ENCODE measurements at regions not wholly inside any gene's neighbourhood (a gene's known extent, or its start where the extent isn't known, plus 50 kb on each side); places are given as distances from the start of the nearest gene placed in this dataset.

DNA sequence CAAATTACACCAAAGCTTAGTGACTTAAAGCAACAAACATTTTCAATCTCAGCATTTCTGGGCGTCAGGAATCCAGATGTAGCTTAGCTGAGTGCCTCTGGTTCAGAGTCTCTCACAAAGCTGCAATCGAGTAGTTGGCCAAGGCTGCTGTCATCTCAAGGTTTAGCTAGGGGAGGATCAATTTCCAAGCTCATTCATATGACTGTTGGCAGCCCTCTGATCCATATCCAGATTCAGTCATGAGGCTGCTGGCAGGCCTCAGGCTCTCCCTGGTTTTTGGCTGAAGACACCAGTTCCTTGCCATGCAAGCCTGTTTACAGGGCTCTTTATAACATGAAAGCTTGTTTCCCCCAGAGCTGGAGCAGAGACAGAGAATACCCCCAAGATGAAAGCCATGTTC is 419.5 kb upstream of the TLE4 start:
- DNase-seq (ENCODE audit: low spot score), result no peak

DNA sequence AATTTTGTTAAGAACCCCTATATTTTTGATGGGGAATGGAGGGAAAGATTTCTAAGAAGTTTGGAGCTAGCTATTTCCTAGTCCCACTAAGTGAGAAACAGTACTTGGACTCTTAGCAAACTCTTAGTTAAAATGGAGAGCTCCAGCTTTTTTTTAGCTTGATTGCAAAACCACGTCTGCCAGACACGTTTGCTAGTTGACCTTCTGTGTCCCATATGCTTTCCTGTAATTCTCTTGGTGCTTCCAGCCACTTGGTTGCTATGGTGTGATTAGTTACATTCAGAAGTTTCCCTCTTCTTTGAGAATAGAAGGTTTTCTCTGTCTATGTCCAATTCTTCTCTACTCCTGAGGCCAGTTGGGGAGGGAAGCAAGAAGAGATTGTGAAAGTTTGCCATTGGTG is 417.0 kb upstream of the TLE4 start:
- DNase-seq (ENCODE audit: low spot score), result no peak

- DNase-seq (ENCODE audit: low spot score), result no peak
These were observed 416.5 kb upstream of the TLE4 start for GRCh38 chr9:79155308-79155707.

- DNase-seq (ENCODE audit: low spot score), result no peak
These were observed 408.2 kb upstream of the TLE4 start for GRCh38 chr9:79163544-79163943.

DNA sequence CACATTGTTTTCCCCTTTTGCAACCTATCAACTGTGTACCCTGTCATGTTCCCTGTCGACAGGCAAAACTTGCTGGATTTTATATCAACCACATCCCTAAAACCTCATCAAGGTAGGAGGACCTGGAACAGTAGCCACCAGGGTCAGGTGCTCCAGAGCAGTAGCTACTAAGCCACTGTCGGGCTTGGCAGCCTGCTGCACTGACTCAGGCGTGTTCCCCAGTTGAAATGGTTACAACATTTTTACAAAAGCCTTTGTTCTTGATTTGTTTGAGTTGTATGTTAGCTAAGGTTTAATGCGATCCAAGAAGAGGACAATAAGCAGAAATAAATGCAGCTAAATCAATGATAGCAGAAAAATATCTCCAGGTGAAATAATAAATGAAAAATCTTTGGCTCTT is 407.4 kb upstream of the TLE4 start:
- DNase-seq (ENCODE audit: low spot score), result no peak

DNA sequence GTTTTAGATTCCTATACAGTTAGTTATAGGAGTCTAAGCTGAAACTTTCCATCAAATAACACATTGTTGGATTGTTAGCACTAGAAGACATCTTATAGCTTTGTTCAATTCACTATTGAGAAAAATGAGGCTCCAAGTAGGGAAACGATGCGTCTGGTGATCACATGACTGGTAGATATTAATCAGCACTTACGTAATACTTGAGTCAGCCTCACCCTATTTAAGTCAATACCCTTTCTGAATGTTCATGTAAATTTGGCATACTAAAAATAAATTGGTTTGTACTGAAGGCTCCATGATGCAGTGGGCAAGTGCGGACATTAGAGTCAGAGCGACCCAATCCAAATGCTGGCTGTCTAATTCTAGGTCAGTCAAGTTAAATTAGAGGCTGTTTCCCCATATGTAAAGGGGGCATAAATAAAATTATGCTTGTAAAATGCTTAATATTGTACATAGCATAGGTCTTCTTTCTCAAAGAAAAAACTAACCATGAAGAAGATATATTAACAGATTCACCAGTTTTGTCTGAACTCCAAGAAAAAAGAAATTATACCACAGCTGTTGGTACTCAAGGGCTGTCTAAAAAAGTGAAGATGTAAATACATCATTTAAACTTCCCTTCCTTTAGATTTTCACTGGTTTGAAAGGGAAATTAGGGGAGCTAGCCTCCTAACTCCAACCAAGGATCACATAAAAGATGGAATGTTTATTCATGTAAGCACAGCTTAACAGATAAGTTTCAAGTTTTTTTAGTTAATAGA is 406.6 kb upstream of the TLE4 start:
- DNase-seq (ENCODE audit: low spot score), result no peak

GRCh38 chr9:79166005-79166404 is 405.8 kb upstream of the TLE4 start:
- no peak for DNase-seq (ENCODE audit: low spot score)

DNA sequence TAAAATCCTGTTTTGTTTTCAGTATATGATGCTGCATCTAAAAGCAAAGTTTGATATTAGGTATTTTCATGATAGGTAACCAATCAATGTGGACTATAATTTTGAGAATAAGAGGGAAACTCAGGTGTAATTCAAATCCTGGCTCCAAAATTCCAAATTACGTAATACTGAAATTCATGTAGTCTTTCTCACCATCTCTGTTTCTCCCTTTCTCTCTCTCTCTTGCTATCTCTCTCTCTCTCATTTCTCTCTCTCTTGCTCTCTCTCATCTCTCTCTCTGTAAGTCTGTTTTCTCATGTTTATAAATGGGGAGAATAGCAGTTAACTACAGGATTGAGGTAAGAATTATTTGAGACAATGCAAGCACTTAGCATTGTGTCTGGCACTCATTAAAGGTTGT is 401.1 kb upstream of the TLE4 start:
- DNase-seq (ENCODE audit: low spot score), result no peak

GRCh38 chr9:79173932-79174331 is 397.8 kb upstream of the TLE4 start:
- DNase-seq (ENCODE audit: low spot score), result no peak

GRCh38 chr9:79176014-79176697 is 395.6 kb upstream of the TLE4 start:
- DNase-seq (ENCODE audit: low spot score), result no peak

DNA sequence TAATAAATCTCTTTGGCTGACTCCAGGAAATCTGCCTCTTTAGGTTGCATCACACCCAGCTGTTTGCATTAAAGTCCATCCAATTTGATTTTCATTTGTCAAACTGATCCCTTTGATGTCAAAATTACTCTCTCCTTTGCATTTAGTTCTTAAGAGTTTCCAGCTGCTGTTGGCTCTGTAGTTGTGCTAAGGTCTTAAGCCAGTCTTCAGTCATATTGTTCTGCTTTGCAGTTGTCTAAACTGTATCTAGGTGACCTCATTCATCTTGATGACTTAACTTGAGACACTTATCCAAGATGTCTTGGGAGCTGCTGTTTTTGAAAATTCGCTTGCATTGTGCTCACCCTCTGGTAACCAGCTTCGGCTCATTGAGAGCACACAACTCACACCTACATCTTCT is 386.9 kb upstream of the TLE4 start:
- no peak for DNase-seq (ENCODE audit: low spot score)

DNA sequence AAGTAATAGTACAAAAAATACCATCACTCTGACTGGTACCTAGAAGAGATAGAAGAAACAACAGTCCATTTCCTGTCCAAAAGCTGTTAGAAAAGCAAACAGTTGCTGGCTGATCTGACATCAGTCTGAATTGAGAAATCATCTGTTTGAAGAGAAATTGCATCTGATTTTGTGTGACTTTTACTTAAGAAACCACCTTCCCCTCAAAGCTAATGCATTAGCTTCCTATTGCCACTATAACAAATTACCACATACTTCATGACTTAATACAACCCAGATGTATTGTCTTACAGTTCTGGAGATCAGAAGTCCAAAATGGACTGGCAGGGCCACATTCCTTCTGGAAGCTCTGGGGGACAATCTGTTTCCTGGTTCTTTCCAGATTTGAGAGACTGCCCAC is 385.9 kb upstream of the TLE4 start:
- no peak for DNase-seq (ENCODE audit: low spot score)

- DNase-seq (ENCODE audit: low spot score), result no peak
These were observed 382.2 kb upstream of the TLE4 start for GRCh38 chr9:79189511-79189924.

DNA sequence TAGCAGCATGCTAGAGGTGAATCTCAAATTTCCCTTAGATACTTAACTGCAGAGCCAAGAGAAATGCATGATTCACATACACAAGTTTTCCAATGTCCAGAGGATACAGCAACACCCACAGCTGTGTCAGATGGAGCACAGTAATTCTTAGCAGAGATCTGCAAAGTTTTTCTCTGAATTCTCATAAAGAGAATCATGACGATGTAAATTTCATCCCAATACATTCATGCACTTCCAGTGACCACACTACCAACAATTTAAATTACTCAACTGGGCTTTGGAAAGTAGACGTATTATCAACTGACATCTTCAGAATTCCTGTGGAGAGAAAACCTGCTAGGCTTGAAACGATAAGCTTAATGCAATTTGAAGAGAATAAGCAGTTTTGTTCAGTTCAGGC is 378.8 kb upstream of the TLE4 start:
- no peak for DNase-seq (ENCODE audit: low spot score)

- no peak for DNase-seq (ENCODE audit: low spot score)
These were observed 378.1 kb upstream of the TLE4 start for GRCh38 chr9:79193501-79194223.

DNA sequence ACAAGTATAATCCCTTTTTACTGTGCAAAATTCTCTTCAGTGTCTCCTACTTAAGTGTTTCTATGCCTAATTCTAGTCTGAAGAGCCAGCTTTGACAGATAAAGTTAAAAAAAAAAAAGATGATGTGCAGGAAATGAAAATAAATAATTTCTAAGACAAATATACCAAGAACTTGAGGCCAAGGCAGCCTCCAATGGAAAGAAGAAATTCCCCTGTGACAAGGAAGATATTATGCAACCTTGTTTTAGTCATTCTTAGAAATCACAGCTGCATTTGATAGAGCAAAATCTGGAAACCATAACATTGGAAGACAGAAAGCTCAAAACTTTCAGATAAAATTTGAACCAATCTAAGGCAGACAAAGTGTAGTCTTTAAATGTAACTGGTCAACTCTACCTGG is 375.9 kb upstream of the TLE4 start:
- DNase-seq (ENCODE audit: low spot score), result no peak

- no peak for DNase-seq (ENCODE audit: low spot score)
These were observed 375.2 kb upstream of the TLE4 start for GRCh38 chr9:79196606-79197005.

DNA sequence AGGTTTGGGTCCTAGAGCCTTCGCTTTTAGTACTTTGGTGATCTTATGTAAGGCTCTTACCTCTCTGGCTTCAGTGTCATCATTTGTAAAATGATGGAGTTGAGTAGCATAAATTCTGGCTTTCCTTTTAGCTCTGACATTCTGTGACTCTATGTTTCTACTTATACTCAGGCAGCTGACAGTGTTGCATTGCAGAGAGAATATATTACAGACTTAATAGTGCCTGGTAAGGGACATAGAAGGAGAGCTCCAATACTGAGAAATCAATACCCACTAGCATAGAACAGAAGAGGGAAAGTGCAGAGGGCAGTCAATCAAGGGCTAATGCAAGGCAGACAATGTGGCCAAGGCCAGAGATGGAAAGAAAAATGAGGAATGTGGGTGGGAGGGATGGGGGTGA is 371.4 kb upstream of the TLE4 start:
- no peak for DNase-seq (ENCODE audit: low spot score)

DNA sequence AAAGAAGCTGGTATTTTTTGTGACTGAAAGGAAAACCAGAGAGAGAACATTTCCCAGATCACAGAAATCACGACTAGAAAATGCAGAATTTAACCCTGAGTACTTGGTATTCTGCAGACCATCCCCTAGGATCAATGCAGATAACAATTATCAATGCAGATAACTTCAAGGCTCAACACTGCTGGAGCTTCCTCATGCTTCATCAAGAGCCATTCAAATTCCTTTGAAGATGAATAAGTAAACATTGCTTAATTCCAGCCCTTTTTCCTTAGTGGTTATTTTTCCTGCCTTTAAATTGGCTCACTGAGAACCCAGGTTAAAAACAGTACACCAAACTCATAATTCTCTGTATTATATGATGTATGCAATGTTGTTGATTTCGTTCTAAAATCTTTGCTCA is 370.1 kb upstream of the TLE4 start:
- DNase-seq (ENCODE audit: low spot score), result no peak

DNA sequence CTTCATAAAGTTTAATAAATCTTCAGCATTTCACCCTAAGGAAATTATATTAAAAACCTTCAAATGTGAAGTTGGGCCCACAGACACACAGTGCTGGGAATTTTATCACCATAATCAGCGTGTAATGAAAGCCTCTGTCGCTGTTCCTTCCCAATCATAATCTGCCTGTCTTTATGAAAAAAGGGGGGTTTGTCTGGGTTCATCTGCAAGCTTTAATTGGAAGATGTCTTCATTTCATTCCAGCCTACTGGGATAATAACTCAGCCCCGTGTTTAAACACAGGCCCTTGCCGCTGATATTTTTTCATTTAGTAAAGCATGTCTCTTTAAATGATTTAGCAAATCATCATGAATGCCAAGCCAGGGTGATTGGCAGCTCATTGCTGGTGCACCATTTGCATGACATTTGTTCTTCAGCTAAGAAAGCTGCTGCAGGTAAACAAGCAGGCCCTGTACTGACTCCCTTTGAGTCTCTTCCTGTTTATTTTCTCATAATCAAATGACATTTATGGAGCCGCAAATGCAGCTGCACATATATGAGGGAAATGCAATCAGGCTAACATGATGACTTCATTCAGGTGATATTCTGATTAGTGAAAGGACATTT is 362.9 kb upstream of the TLE4 start:
- no peak for DNase-seq (ENCODE audit: low spot score)

- DNase-seq (ENCODE audit: low spot score), result no peak
These were observed 361.1 kb upstream of the TLE4 start for GRCh38 chr9:79210541-79211243.

GRCh38 chr9:79213417-79214125 is 358.2 kb upstream of the TLE4 start:
- no peak for DNase-seq (ENCODE audit: low spot score)

All from D341Med (cell line).